H9 (cell line): ENCODE measurements at regions not wholly inside any gene's neighbourhood (a gene's known extent, or its start where the extent isn't known, plus 50 kb on each side); places are given as distances from the start of the nearest gene placed in this dataset.

Source experiments
- DNase-seq: peaks from one replicate; pipeline ENCODE4 v3.0.0-alpha.2; 2017
- H2AFZ ChIP-seq: one replicate; pipeline ENCODE4 v1.6.1; 2013; ENCODE audit warnings: mild to moderate bottlenecking, low read length, control low read depth, moderate library complexity
- H2AK5ac ChIP-seq: 2 replicates; pipeline ENCODE4 v1.6.1; 2013; ENCODE audit warnings: low read length, control low read depth, mixed read lengths; ENCODE audit not compliant: insufficient read length
- H2BK120ac ChIP-seq: one replicate; pipeline ENCODE4 v1.6.1; 2013; ENCODE audit warnings: low read depth, mild to moderate bottlenecking, low read length, control low read depth, inconsistent platforms; ENCODE audit not compliant: poor library complexity, severe bottlenecking
- H2BK12ac ChIP-seq: 2 replicates; pipeline ENCODE4 v1.6.1; 2013; ENCODE audit warnings: low read length, control low read depth, mixed read lengths, low read depth; ENCODE audit not compliant: insufficient read length
- H2BK15ac ChIP-seq: 2 replicates; pipeline ENCODE4 v1.6.1; 2013; ENCODE audit warnings: low read depth, low read length, control low read depth
- H2BK20ac ChIP-seq: one replicate; pipeline ENCODE4 v1.6.1; 2013; ENCODE audit warnings: low read depth, mild to moderate bottlenecking, low read length, control low read depth, inconsistent platforms; ENCODE audit not compliant: poor library complexity, severe bottlenecking
- H2BK5ac ChIP-seq: 2 replicates; pipeline ENCODE4 v1.6.1; 2013; ENCODE audit warnings: low read length, control low read depth, mixed read lengths; ENCODE audit not compliant: insufficient read length
- H3K14ac ChIP-seq: 2 replicates; pipeline ENCODE4 v1.6.1; 2013; ENCODE audit warnings: low read length, control low read depth; ENCODE audit not compliant: insufficient read depth
- H3K18ac ChIP-seq: 2 replicates; pipeline ENCODE4 v1.6.1; 2013; ENCODE audit warnings: low read depth, mild to moderate bottlenecking, mixed read lengths, low read length, control low read depth; ENCODE audit not compliant: insufficient read length
- H3K23ac ChIP-seq: 2 replicates; pipeline ENCODE4 v1.6.1; 2013; ENCODE audit warnings: low read length, control low read depth, mixed read lengths, low read depth; ENCODE audit not compliant: insufficient read length
- H3K23me2 ChIP-seq: 2 replicates; pipeline ENCODE4 v1.6.1; 2013; ENCODE audit warnings: low read depth, mild to moderate bottlenecking, mixed read lengths, low read length, control low read depth; ENCODE audit not compliant: insufficient read length, poor library complexity, severe bottlenecking
- H3K27ac ChIP-seq: 2 replicates; pipeline ENCODE4 v1.5.1; 2013; ENCODE audit warnings: low read length, control low read depth, mixed read lengths, low read depth; ENCODE audit not compliant: insufficient read length
- H3K27me3 ChIP-seq: 2 replicates; pipeline ENCODE4 v1.6.1; 2013; ENCODE audit warnings: low read length, control low read depth, inconsistent platforms; ENCODE audit not compliant: insufficient read depth
- H3K4ac ChIP-seq: 2 replicates; pipeline ENCODE4 v1.6.1; 2013; ENCODE audit warnings: low read depth, mild to moderate bottlenecking, control low read depth, inconsistent platforms, low read length, moderate library complexity
- H3K4me1 ChIP-seq: 2 replicates; pipeline ENCODE4 v1.6.1; 2013; ENCODE audit warnings: low read length, control low read depth, inconsistent platforms; ENCODE audit not compliant: insufficient read depth
- H3K4me2 ChIP-seq: 2 replicates; pipeline ENCODE4 v1.6.1; 2013; ENCODE audit warnings: low read length, control low read depth, mixed read lengths; ENCODE audit not compliant: insufficient read length, insufficient read depth
- H3K56ac ChIP-seq: 2 replicates; pipeline ENCODE4 v1.6.1; 2013; ENCODE audit warnings: low read depth, mild to moderate bottlenecking, mixed read lengths, low read length, control low read depth; ENCODE audit not compliant: insufficient read length
- H3K79me1 ChIP-seq: 2 replicates; pipeline ENCODE4 v1.6.1; 2013; ENCODE audit warnings: low read depth, mild to moderate bottlenecking, moderate library complexity, low read length, control low read depth, inconsistent platforms; ENCODE audit not compliant: insufficient read depth, poor library complexity, severe bottlenecking
- H3K79me2 ChIP-seq: 2 replicates; pipeline ENCODE4 v1.6.1; 2013; ENCODE audit warnings: low read length, control low read depth, inconsistent platforms; ENCODE audit not compliant: insufficient read depth
- H3K9ac ChIP-seq: 2 replicates; pipeline ENCODE4 v1.6.1; 2013; ENCODE audit warnings: low read length, control low read depth, mixed read lengths; ENCODE audit not compliant: insufficient read length; ENCODE audit errors: extremely low read depth
- H3K9me3 ChIP-seq: one replicate; pipeline ENCODE4 v1.6.1; 2013; ENCODE audit warnings: low read depth, low read length, inconsistent platforms; ENCODE audit not compliant: control insufficient read depth
- H3T11ph ChIP-seq: one replicate; pipeline ENCODE4 v1.6.1; 2013; ENCODE audit warnings: mild to moderate bottlenecking, low read length, control low read depth, inconsistent platforms
- H4K20me1 ChIP-seq: one replicate; pipeline ENCODE4 v1.6.1; 2013; ENCODE audit not compliant: control insufficient read depth, insufficient read length, insufficient read depth
- H4K5ac ChIP-seq: 2 replicates; pipeline ENCODE4 v1.6.1; 2013; ENCODE audit warnings: low read depth, mild to moderate bottlenecking, mixed read lengths, low read length, control low read depth; ENCODE audit not compliant: insufficient read length
- H4K8ac ChIP-seq: replicated peaks from 2 replicates; pipeline ENCODE4 v1.6.1; 2013; ENCODE audit warnings: low read length, control low read depth, mixed read lengths, low read depth; ENCODE audit not compliant: insufficient read length
- H4K91ac ChIP-seq: 2 replicates; pipeline ENCODE4 v1.6.1; 2013; ENCODE audit warnings: low read depth, mild to moderate bottlenecking, moderate library complexity, mixed read lengths, low read length, control low read depth; ENCODE audit not compliant: insufficient read length
- H3K27ac Mint-ChIP-seq, 3 experiments: 2 replicates in 2 of 3; 3 replicates in 1 of 3; pipeline ENCODE4 v1.8.0; 2020 to 2021; ENCODE audit warnings: mixed read lengths in 3 of 3, mild to moderate bottlenecking in 1 of 3, moderate library complexity in 1 of 3
- H3K27me3 Mint-ChIP-seq: 2 replicates; pipeline ENCODE4 v1.8.0; 2021; ENCODE audit warnings: low read depth, mild to moderate bottlenecking, moderate library complexity, mixed read lengths
- H3K36me3 Mint-ChIP-seq, 3 experiments: 2 replicates in 2 of 3; 3 replicates in 1 of 3; pipeline ENCODE4 v1.8.0; 2020 to 2021; ENCODE audit warnings: low read depth in 3 of 3, mixed read lengths in 3 of 3; ENCODE audit not compliant: insufficient read depth in 1 of 3
- H3K4me1 Mint-ChIP-seq, 2 experiments: 2 replicates each; pipeline ENCODE4 v1.8.0; 2020; ENCODE audit warnings: mixed read lengths in 2 of 2
- H3K4me3 Mint-ChIP-seq, 2 experiments: 2 replicates in 1 of 2; 3 replicates in 1 of 2; pipeline ENCODE4 v1.8.0; 2020 to 2021; ENCODE audit warnings: mild to moderate bottlenecking in 2 of 2, mixed read lengths in 2 of 2, moderate library complexity in 1 of 2
- H3K9me3 Mint-ChIP-seq, 2 experiments: 2 replicates in 1 of 2; 3 replicates in 1 of 2; pipeline ENCODE4 v1.8.0; 2020; ENCODE audit warnings: mild to moderate bottlenecking in 2 of 2, mixed read lengths in 2 of 2, moderate library complexity in 1 of 2
- CTCF ChIP-seq: fragments of 200-600 bp; sonication (generic); conservative IDR thresholded peaks from 3 replicates; pipeline ENCODE4 v1.8.0; 2021; ENCODE audit warnings: antibody characterized with exemption, mild to moderate bottlenecking
- WGBS: extraction: QIAGEN DNeasy Blood & Tissue Kit; methylation state at CpG from one replicate; pipeline ENCODE4 v1.1.7; 2013; ENCODE audit warnings: missing lambda C conversion rate, low lambda C conversion rate, mixed read lengths; ENCODE audit not compliant: insufficient read length; ENCODE audit errors: extremely low coverage; 5-methylcytosine and 5-hydroxymethylcytosine counted together

DNA sequence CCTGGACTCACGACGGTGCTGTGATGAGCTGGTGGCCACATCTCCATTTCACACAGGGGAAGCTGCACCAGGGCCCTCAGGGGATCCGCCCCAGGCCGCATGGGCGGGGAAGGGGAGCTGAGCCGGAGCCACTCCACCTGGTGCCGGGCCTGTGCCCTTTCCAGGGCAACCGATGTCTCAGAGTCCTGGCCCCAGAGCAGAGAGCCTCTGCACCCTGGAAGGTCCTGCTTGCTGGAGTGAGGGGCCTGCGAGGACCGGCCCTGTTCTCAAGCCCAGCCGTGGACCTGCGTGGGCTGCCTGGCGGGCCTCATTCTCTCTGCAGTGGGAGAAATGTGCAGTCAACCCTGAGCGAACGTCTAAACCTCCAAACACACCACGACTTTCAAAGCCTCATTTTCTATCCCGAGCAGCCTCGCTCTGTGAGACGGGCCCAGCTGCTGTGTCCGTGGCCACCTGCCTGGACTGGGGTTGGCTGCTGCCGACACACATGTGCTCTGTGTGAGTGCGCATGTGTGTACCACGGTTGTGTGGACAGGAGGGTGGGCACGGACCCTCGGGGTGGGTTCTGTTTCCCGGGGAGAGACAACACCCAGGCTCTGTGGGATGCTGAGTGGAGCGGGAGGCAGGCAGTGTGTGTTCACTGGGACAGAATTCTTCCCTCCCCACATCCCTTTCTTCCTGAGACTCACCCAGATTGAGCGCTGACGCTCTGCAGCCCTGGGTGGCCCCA, 163.5 kb downstream of the KIF26A start:
- Histone ChIP-seq H3K18ac (no peak overlapping the region), H3K4ac (no peak overlapping the region), H3K9me3 (no peaks in the 10 kb centered on the region), H3K4me2 (no peak overlapping the region), H3K56ac (no peak overlapping the region), H4K20me1 (no peaks in the 10 kb centered on the region), H3K27me3 (no peaks in the 10 kb centered on the region), H2BK120ac (no peak overlapping the region), H3K27ac (no peak overlapping the region), H2BK5ac (no peak overlapping the region), H3K4me1 (no peaks in the 10 kb centered on the region), H2BK15ac (no peak overlapping the region), H3K14ac (no peak overlapping the region; the same call in 1 of the 2 replicates), H2BK12ac (no peak overlapping the region), H3K23ac (no peak overlapping the region), H2BK20ac (no peak overlapping the region), H4K8ac (no peak overlapping the region), H3K9ac (no peak overlapping the region), H2AFZ (no peak overlapping the region), H4K5ac (no peak overlapping the region), H3K79me1 (no peaks in the 10 kb centered on the region), H3K23me2 (no peaks in the 10 kb centered on the region), H3T11ph (no peak overlapping the region), H3K79me2 (no peaks in the 10 kb centered on the region), H2AK5ac (no peak overlapping the region), H4K91ac (no peak overlapping the region)
- WGBS = no CpG with 5 or more reads among the region's 29 CpGs
- Mint-ChIP-seq H3K27me3 (peaks cover 2% of the 10 kb centered on the region), H3K27ac (no peak overlapping the region), H3K4me1 (peaks cover 8 to 9% of the 10 kb centered on the region in 2 experiments), H3K9me3 (peaks cover 4 to 9% of the 10 kb centered on the region in 2 experiments; a peak in 2 of 5 replicates), H3K4me3 (no peak overlapping the region; a peak in 1 of 5 replicates), H3K36me3 (no peaks in the 10 kb centered on the region)
- no peak for DNase-seq
- no peak for TF ChIP-seq CTCF
